Keratinocyte (primary cell): ENCODE measurements at regions not wholly inside any gene's neighbourhood (a gene's known extent, or its start where the extent isn't known, plus 50 kb on each side); places are given as distances from the start of the nearest gene placed in this dataset.
A peak's percentile ranks its signal among the peaks of the same experiment; 100 is the strongest.

Source experiments
- DNase-seq: peaks from one replicate; pipeline ENCODE4 v3.0.0-alpha.2; 2011; ENCODE audit warnings: low read depth, missing footprints, low spot score
- FAIRE-seq: peaks from 2 replicates; lab custom pipeline; 2011; peaks lifted over from hg19 to GRCh38; lab: Jason Lieb, UNC
- H2AFZ ChIP-seq: 2 replicates; pipeline ENCODE4 v1.6.0; 2012; ENCODE audit warnings: low read length, control low read depth, inconsistent platforms; ENCODE audit not compliant: control insufficient read depth
- H3K27ac ChIP-seq: 2 replicates; pipeline ENCODE4 v1.5.1; 2011; ENCODE audit warnings: low read length; ENCODE audit not compliant: control insufficient read depth, insufficient read depth
- H3K27me3 ChIP-seq: 3 replicates; pipeline ENCODE4 v1.6.0; 2011; ENCODE audit warnings: low read length; ENCODE audit not compliant: control insufficient read depth, insufficient read depth; ENCODE audit errors: extremely low read depth
- H3K36me3 ChIP-seq, 2 experiments: 2 replicates in 1 of 2; 3 replicates in 1 of 2; pipeline ENCODE4 v1.5.1; 2011; ENCODE audit warnings: low read length in 2 of 2, mild to moderate bottlenecking in 1 of 2; ENCODE audit not compliant: control insufficient read depth in 2 of 2, insufficient read depth in 2 of 2; ENCODE audit errors: extremely low read depth in 1 of 2
- H3K4me1 ChIP-seq: 3 replicates; pipeline ENCODE4 v1.5.1; 2011; ENCODE audit warnings: low read length; ENCODE audit not compliant: control insufficient read depth, insufficient read depth; ENCODE audit errors: extremely low read depth
- H3K4me2 ChIP-seq: 3 replicates; pipeline ENCODE4 v1.6.0; 2011; ENCODE audit warnings: low read depth, low read length; ENCODE audit not compliant: control insufficient read depth, insufficient read depth; ENCODE audit errors: extremely low read depth
- H3K4me3 ChIP-seq, 3 experiments: fragments of 200-600 bp in 1 of 3; sonication (generic) in 1 of 3; 2 replicates in 2 of 3; 3 replicates in 1 of 3; pipeline ENCODE4 v1.5.1; 2011 to 2016; ENCODE audit warnings: low read length in 3 of 3, mild to moderate bottlenecking in 3 of 3, control low read depth in 2 of 3, inconsistent platforms in 1 of 3, low read depth in 1 of 3, mixed read lengths in 1 of 3, mixed run types in 1 of 3, moderate library complexity in 1 of 3; ENCODE audit not compliant: control insufficient read depth in 2 of 3, insufficient read depth in 2 of 3; ENCODE audit errors: extremely low read depth in 1 of 3
- H3K79me2 ChIP-seq: 2 replicates; pipeline ENCODE4 v1.6.0; 2012; ENCODE audit warnings: low read length; ENCODE audit not compliant: control insufficient read depth, insufficient read depth
- H3K9ac ChIP-seq: 3 replicates; pipeline ENCODE4 v1.6.0; 2011; ENCODE audit warnings: low read length; ENCODE audit not compliant: control insufficient read depth, insufficient read depth; ENCODE audit errors: extremely low read depth
- H3K9me1 ChIP-seq: 3 replicates; pipeline ENCODE4 v1.6.0; 2011; ENCODE audit warnings: low read length; ENCODE audit not compliant: control insufficient read depth, insufficient read depth; ENCODE audit errors: extremely low read depth
- H3K9me3 ChIP-seq: 2 replicates; pipeline ENCODE4 v1.5.1; 2012; ENCODE audit warnings: low read depth, low read length; ENCODE audit not compliant: control insufficient read depth
- H4K20me1 ChIP-seq: 3 replicates; pipeline ENCODE4 v1.6.0; 2011; ENCODE audit warnings: low read length; ENCODE audit not compliant: control insufficient read depth, insufficient read depth; ENCODE audit errors: extremely low read depth
- CTCF ChIP-seq, 3 experiments: IDR thresholded peaks in 1 of 3; conservative IDR thresholded peaks in 1 of 3; optimal IDR thresholded peaks in 1 of 3; 2 replicates in 2 of 3; 3 replicates in 1 of 3; pipeline versions ENCODE3 to v1.5.1; 2011; ENCODE audit warnings: low read length in 3 of 3, mild to moderate bottlenecking in 3 of 3, moderate library complexity in 2 of 3, control low read depth in 1 of 3, inconsistent platforms in 1 of 3; ENCODE audit not compliant: insufficient read depth in 2 of 3; ENCODE audit errors: extremely low read depth in 1 of 3
- EZH2 ChIP-seq: IDR thresholded peaks from one replicate; pipeline ENCODE4 v1.6.1; 2012; ENCODE audit warnings: inconsistent platforms, mild to moderate bottlenecking, low read length, moderate library complexity
- dilution Hi-C: fragments of 300-500 bp; cut with MboI; formaldehyde crosslinking; loops from one replicate; pipeline ENCODE4 v1.7.0; 2020; ENCODE audit warnings: low sequenced_read_pairs; ENCODE audit not compliant: extremely low pct_ligation_motif_present

- Histone ChIP-seq H3K9ac (peak overlapping the region; percentile 51), H3K27ac (peak overlapping the region; percentile 80), H4K20me1 (no peaks in the 10 kb centered on the region), H3K4me3 (peak overlapping the region in 2 of 3 experiments; percentile 3 to 21), H2AFZ (peak overlapping the region; percentile 73), H3K4me1 (no peaks in the 10 kb centered on the region), H3K4me2 (peak overlapping the region; percentile 56), H3K36me3 (no peaks in the 10 kb centered on the region), H3K9me1 (no peaks in the 10 kb centered on the region), H3K79me2 (no peaks in the 10 kb centered on the region), H3K27me3 (no peaks in the 10 kb centered on the region), H3K9me3 (no peaks in the 10 kb centered on the region)
- TF ChIP-seq EZH2 (no peak), CTCF (optimal IDR thresholded peaks at IDR 0.05 in 1 of 3, IDR thresholded peaks at IDR 0.05 in 1 of 3, conservative IDR thresholded peaks at IDR 0.05 in 1 of 3; ENCODE audit: extremely low read depth in 1 of 3, insufficient read depth in 2 of 3, low read length in 3 of 3) (no peak)
- FAIRE-seq = peak; percentile 99
- peak; percentile 69 for DNase-seq
- dilution Hi-C loops = no loop called here
Measured at GRCh38 chr15:38714309-38715072, 149.9 kb upstream of the RASGRP1 start.

GRCh38 chr15:38720893-38721567 is 156.4 kb upstream of the RASGRP1 start:
- Histone ChIP-seq H3K9me1 (no peaks in the 10 kb centered on the region), H3K27ac (no peak overlapping the region), H3K36me3 (no peaks in the 10 kb centered on the region), H3K27me3 (no peaks in the 10 kb centered on the region), H3K4me3 (no peak overlapping the region), H3K4me1 (no peaks in the 10 kb centered on the region), H4K20me1 (no peaks in the 10 kb centered on the region), H2AFZ (no peak overlapping the region), H3K4me2 (no peak overlapping the region), H3K9me3 (no peaks in the 10 kb centered on the region), H3K9ac (no peak overlapping the region), H3K79me2 (no peaks in the 10 kb centered on the region)
- no peak for DNase-seq
- dilution Hi-C loops = no loop called here
- TF ChIP-seq EZH2 (no peak), CTCF (optimal IDR thresholded peaks at IDR 0.05 in 1 of 3, IDR thresholded peaks at IDR 0.05 in 1 of 3, conservative IDR thresholded peaks at IDR 0.05 in 1 of 3; ENCODE audit: extremely low read depth in 1 of 3, insufficient read depth in 2 of 3, low read length in 3 of 3) (no peak)
- no peak for FAIRE-seq
